ENCODE measurements at regions not wholly inside any gene's neighbourhood (a gene's known extent, or its start where the extent isn't known, plus 50 kb on each side); places are given as distances from the start of the nearest gene placed in this dataset.
A peak's percentile ranks its signal among the peaks of the same experiment; 100 is the strongest.

DNA sequence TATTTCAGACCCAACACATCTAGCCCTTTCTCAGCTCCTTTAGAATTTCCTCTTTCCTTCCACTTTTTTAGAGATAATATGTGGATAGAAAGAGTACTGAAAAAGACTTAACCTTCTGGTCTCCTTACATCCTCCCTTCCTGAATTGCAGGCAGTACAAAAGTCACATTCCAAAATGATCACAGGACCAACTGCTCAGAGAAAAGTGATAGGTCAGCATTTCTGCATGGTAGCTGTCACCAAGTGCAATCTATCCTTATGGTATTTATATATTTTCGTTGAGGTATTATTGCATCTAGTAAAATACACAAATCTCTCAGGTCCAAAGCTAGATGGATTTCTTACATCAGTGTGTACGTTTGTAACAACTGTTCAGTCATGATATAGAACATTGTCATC is 427.5 kb downstream of the LPIN1 start:
- no peaks in the 10 kb centered on the region for H3K27me3 ChIP-seq (ENCODE audit: low read depth)
- DNase-seq, result no peak
- no peak overlapping the region for H3K27ac ChIP-seq (replicated peaks)
- no peaks in the 10 kb centered on the region for H3K36me3 ChIP-seq
- no peaks in the 10 kb centered on the region for H3K9me3 ChIP-seq (replicated peaks)
- no peak overlapping the region for H3K4me3 ChIP-seq
- H3K4me1 ChIP-seq, result peaks cover 47% of the 10 kb centered on the region
- no peak for TF ChIP-seq CTCF (IDR thresholded peaks at IDR 0.05; ENCODE audit: borderline replicate concordance)
- intact Hi-C loops (cut with micrococcal nuclease), result no loop called here

DNA sequence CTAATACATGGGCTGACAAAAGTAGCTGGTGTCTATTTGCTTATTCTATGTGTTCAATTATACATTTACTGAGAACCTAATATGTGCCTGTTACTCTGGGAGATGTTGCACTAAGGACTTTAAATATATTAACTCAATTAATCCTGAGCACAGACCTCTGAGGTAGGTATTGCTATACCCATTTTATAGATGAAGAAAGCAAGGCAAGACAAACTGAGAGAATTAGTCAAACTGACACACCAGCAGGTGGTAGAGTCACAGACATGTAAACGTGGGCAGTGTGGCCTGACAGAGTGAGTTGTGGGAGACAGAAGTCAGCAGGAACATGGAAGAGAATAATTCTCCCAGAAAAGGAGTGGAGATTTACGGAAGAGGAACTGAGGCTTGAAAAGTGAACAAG is 428.9 kb downstream of the LPIN1 start:
- Histone ChIP-seq H3K36me3 (no peaks in the 10 kb centered on the region), H3K9me3 (replicated peaks) (no peaks in the 10 kb centered on the region), H3K4me1 (peaks cover 34% of the 10 kb centered on the region), H3K27ac (replicated peaks) (no peak overlapping the region), H3K27me3 (ENCODE audit: low read depth) (no peaks in the 10 kb centered on the region), H3K4me3 (no peak overlapping the region)
- DNase-seq, result no peak
- TF ChIP-seq CTCF (IDR thresholded peaks at IDR 0.05; ENCODE audit: borderline replicate concordance), result no peak
- intact Hi-C loops (cut with micrococcal nuclease), result no loop called here

DNA sequence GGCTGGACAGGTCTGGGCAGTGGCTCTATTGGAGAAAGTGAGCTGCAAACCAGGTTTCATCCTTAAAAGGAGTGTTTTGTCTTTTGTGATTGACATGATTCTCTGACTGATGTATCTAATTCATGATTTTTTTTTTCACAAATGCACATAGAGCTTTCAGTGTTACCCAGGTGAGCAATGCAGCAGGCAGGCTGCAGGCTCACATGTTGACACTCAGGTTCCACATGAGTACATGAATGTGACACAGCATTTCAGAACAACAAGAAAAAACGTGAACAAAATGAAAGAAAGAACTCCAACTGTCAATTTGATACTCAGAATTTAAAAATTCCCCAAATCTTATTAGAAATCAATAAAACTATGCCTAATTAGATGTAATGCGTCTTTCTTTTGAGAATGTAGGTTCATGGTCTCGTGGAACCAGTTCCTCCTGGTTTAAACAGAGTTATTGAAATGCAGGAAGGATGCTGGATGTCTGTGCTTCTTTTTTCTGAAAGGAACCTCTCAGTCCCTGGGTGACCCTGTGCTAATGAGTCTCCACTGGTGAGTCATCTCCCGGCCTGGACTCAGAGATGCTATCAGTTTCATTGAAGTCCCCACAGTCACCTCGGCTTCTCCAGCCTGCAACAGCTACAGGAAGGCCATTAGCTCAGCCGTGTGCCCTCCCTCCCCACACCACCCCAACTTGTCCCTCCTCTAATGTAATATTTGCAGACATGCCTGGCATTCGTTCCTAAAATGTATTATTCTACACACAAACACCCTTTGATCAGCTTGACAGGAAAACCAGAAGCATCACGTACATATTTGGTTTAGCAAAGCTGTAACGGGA is 430.4 kb downstream of the LPIN1 start:
- no peak for TF ChIP-seq CTCF (IDR thresholded peaks at IDR 0.05; ENCODE audit: borderline replicate concordance)
- Histone ChIP-seq H3K9me3 (replicated peaks) (no peaks in the 10 kb centered on the region), H3K4me3 (no peak overlapping the region), H3K36me3 (no peaks in the 10 kb centered on the region), H3K4me1 (peaks cover 30% of the 10 kb centered on the region), H3K27me3 (ENCODE audit: low read depth) (no peaks in the 10 kb centered on the region), H3K27ac (replicated peaks) (peak overlapping the region; percentile 58)
- DNase-seq, result peak; percentile 42
- intact Hi-C loops (cut with micrococcal nuclease), result no loop called here

GRCh38 chr2:12177455-12178288 is 431.2 kb downstream of the LPIN1 start:
- Histone ChIP-seq H3K9me3 (replicated peaks) (no peaks in the 10 kb centered on the region), H3K27ac (replicated peaks) (peak overlapping the region; percentile 58), H3K4me3 (no peak overlapping the region), H3K4me1 (peaks cover 30% of the 10 kb centered on the region), H3K27me3 (ENCODE audit: low read depth) (no peaks in the 10 kb centered on the region), H3K36me3 (no peaks in the 10 kb centered on the region)
- no peak for TF ChIP-seq CTCF (IDR thresholded peaks at IDR 0.05; ENCODE audit: borderline replicate concordance)
- DNase-seq, result peak; percentile 27
- intact Hi-C loops (cut with micrococcal nuclease), result no loop called here

- Histone ChIP-seq H3K4me3 (no peak overlapping the region), H3K36me3 (no peaks in the 10 kb centered on the region), H3K4me1 (peaks cover 30% of the 10 kb centered on the region), H3K27ac (replicated peaks) (peak overlapping the region; percentile 58), H3K27me3 (ENCODE audit: low read depth) (no peaks in the 10 kb centered on the region), H3K9me3 (replicated peaks) (no peaks in the 10 kb centered on the region)
- TF ChIP-seq CTCF (IDR thresholded peaks at IDR 0.05; ENCODE audit: borderline replicate concordance), result no peak
- DNase-seq, result no peak
- intact Hi-C loops (cut with micrococcal nuclease), result no loop called here
Measured at GRCh38 chr2:12178289-12179080, 432.1 kb downstream of the LPIN1 start.

Measured in left ventricle myocardium inferior (tissue), 1 donor.